Stimulated activated CD4-positive, alpha-beta T cell treated with anti-CD3 and anti-CD28 coated beads, Interleukin-1b, Interleukin-23, amount 100 ng/mL, for 1 hour (primary cell): ENCODE measurements at regions not wholly inside any gene's neighbourhood (a gene's known extent, or its start where the extent isn't known, plus 50 kb on each side); places are given as distances from the start of the nearest gene placed in this dataset.

Experiments
- DNase-seq, 2 donors: peaks; one replicate each; pipeline ENCODE4 v3.0.0-alpha.2; 2020; ENCODE audit warnings: low read depth in 2 of 2

GRCh38 chr1:10848109-10848684 is 51.8 kb upstream of the CASZ1 start:
- DNase-seq, result no peak

DNA sequence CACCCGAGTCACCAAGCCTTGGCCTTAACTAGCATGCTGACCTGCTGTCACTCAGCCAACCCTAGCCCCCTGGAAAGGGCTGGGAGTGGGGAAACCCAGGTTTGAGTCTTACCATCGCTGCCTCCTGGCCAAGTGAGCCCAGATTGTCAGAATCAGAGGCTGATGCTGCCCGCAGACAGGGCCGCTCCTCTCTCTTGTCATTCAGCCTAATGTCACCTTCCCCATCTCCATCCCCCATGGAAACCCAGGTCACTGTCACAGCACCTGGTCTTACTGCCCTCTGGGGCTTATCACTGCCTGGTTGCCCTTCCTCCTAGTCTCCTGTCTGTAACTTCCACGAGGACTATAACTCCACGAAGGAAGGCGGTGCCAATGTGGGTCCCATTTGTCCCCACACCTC is 53.6 kb upstream of the CASZ1 start:
- DNase-seq, result no peak

DNA sequence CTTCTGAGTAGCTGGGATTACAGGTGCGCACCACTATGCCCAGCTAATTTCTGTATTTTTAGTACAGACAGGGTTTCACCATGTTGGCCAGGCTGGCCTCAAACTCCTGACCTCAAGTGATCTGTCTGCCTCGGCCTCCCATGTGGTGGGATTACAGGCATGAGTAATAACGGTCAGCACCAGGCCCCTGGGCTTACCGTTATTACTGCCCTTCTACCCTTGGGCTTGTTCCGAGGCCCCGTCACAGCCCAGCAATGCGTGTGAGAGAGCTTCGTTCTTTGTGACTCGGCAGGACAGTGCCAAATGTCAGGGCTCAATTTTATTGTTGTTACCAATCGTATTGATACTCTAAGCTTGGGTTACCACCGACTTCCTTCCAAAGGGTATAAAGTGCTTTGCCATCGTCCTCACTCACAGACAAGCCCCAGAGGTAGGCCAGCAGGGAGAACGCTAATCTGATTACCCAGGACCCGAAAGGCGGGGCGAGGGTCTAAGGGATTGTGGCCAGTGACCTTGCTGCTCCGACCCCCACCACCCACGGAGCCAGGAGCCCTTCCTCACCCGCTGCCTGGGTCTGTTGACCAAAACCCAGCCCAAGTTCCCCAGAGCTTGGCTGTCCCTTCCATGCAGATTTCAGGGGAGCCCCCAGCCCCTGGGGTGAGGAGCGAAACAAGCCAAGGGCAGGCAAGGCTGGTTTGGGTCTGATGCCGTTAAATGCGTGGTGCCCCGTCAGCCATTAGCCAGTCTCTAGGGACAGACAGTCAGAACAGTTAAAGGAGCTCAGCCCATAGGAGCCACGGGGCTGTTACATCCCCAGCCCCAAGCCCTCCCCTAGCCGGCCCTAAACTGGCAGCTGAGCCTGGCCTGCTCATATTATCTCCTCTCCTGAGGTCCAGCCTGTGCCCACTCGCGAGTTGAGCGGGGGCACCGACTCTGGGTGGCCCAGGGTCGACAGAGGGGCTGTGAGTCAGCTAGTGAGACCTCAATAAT is 54.9 kb upstream of the CASZ1 start:
- no peak for DNase-seq

DNA sequence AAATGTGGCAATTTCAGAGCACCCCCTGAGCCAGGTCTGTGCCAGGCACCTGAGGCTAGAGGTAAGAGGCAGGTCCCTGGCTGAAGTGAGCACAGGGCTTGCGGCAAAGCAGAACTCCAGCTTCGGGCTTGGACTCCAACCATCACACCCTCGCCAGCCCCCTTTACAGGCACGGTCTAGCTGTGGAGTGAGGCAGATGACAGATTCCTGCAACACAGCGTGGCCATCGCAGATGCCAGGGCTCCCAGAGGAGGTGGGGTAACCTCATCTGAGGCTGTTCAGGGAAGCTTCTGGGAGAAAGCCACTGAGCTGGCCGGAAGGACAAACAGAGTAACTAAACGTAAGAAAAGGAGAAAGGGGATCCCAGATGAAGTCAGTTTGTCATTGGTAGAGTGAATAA is 55.6 kb upstream of the CASZ1 start:
- DNase-seq, result no peak

DNA sequence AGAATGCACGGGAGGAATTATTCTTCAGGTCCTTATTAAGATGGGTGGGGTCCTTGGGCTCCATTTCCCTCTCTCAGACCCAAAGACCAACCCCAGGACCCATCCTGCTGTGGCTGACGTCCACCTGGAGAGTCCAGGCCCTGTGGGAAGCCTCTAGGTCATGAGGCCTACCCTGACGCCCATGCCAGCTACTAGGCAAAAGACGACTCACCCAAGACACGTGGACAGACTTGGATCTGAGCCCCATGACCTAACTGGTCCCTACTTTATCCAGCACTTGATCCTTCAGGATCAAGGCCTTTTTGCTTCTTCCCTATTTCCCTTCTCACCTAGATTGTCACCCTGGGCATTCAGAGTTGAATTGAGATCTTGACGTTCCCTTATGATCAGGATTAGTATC is 56.0 kb upstream of the CASZ1 start:
- no peak for DNase-seq

GRCh38 chr1:10852998-10853520 is 56.6 kb upstream of the CASZ1 start:
- no peak for DNase-seq

DNA sequence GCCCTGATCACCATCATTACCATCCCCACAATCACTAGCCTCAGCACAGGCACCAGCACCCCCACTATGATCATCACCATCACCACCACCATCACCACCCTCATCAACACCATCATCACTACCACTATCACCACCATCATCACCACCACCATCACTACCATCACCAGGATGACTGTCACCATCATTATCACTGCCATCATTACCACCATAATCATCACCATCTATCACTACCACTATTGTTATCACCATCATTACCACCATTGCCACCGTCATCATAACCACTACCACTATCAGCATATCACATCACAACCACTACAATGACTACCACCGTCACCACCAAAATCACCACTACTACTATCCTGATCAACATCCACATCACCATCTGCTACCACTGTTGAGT is 57.3 kb upstream of the CASZ1 start:
- no peak for DNase-seq

DNA sequence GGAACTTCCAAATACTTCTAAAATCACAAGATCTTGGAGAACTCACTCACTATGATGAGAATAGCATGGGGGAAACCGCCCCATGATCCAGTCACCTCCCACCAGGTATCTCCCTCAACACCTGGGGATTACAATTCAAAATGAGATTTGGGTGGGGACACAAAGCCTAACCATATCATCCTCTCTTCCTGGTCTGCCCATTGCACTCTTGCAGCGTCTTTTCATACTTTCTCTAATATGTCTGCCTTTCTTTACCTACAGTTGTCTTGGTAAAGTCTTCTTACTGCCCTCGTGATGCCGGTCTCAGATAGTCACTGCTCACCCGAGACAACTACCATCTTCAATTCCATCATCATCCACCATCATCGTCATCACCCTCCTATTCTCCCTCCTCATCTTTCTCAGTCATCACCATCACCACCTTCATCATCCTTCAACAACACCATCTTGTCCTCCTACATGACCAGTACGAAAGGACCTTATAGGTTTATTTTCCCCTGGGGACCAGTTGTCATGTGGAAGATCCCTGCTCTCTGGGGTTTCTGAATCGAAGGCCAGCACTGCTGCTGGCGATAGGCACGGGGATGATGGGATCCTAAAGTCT is 58.5 kb upstream of the CASZ1 start:
- DNase-seq, result no peak

DNA sequence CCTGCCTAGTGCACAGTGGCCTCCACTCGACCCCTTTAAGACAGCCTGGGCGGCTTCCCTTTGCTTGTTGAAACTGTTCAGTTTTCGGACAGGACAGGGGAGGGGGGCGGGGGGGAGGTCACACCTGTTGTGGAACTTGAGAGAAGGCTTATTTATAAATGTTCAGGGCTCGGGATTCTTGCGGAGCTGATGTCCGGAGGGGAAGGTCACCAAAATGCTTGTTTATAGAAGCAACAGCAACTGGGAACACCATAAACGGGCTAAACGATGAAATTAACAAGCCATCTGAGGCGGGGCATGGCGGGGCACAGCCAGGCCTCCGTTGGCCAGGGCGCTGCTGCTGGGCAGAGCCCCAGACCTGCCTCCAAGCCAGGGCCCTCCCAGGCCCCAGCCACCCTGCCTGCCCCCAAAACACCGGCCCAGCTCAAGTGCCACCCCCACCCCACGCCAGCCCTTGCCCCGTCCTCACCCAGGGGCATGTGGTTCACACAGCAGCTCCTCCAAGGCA is 59.8 kb upstream of the CASZ1 start:
- no peak for DNase-seq

GRCh38 chr1:10856863-10857598 is 60.6 kb upstream of the CASZ1 start:
- DNase-seq, result no peak

GRCh38 chr1:10857687-10858086 is 61.2 kb upstream of the CASZ1 start:
- no peak for DNase-seq

GRCh38 chr1:10860218-10860617 is 63.8 kb upstream of the CASZ1 start:
- DNase-seq, result no peak

DNA sequence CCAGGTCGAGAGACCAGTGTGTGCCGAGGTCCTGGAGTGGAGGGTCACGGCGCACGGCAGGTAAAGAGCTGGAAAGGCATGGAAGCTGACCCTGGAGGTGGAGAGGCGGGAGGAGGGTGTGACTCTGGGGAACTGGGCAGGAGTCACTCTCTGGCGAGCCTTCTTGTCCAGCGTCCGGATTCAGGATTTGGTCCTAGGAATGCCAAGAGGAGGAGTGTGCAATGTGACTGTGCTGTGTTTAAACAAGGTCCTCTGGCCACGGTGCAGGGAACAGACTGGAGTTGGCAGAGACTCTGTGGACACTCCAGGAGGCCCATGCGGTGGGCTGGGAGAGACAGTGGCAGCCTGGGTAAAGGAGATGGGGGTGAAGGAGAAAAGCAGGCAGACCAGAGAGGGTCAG is 64.2 kb upstream of the CASZ1 start:
- no peak for DNase-seq

DNA sequence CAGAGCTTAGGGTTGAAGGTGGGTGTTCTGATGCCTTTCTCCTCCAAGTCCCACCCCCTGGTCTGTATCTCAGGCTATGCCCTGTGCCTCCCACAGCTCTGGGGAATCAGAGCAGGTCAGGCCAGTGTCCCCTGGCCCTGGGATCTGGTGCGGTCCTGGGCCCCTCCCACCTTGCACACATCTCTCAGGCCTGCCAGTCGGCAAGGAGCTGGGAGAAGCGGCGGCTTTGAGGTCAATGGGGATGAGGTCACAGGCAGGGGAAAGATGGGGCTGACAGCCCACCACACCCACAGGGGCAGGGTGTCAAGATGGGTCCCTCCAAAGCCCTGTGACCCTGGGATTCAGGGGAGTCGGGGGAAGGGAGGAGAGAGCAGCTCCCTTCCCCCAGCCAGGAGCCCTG is 65.4 kb upstream of the CASZ1 start:
- DNase-seq, result no peak

- DNase-seq, result no peak
These were observed 66.4 kb upstream of the CASZ1 start for GRCh38 chr1:10862743-10863335.

- DNase-seq, result no peak
These were observed 67.4 kb upstream of the CASZ1 start for GRCh38 chr1:10863886-10864285.

GRCh38 chr1:10864776-10865175 is 68.3 kb upstream of the CASZ1 start:
- DNase-seq, result no peak

GRCh38 chr1:10865518-10866320 is 69.3 kb upstream of the CASZ1 start:
- DNase-seq, result no peak

DNA sequence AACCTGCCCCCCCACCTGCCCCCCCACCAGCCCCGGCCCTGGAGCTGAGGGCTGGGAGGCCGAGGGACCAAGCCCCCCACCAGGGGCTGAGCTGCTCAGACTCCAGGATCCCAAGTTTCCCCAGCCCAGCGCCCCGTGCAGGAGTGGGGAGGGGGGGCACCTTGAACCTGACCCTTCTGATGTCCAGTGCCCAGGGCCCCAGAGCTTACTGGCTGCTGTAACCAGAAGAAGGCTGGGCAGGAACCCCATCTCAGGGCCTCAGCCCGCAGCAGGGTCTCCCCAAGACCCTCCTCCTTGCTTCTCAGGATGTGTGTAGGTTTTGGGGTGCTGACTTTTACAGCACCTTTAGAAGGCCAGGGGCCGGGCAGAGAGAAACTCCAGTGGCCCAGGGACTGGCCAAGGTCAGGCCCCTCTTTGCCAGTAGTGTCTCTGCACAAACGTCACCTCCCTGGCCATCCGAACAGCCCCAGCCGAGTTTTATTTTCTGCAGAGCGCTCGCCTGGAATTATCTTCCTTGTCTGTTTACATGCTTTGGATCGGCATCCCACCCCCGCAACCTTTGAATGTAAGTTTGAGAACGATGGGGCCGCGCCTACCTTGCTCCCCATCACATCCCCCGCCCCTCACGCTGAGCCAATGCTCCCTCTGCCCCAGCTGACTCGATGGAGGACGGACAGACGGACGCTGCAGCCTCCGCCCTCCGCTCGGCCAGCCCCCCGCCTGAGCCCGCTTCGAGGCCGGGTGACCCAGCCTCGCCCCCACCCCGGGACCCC is 70.1 kb upstream of the CASZ1 start:
- DNase-seq, result no peak
